GM21360 (cell line): ENCODE measurements at regions not wholly inside any gene's neighbourhood (a gene's known extent, or its start where the extent isn't known, plus 50 kb on each side); places are given as distances from the start of the nearest gene placed in this dataset.

Experiments
- ATAC-seq: cut with Tn5 transposase; IDR thresholded peaks from one replicate; pipeline ENCODE4 v1.9.1; 2021; ENCODE audit warnings: mild to moderate bottlenecking, moderate library complexity; ENCODE audit not compliant: unreplicated experiment

DNA sequence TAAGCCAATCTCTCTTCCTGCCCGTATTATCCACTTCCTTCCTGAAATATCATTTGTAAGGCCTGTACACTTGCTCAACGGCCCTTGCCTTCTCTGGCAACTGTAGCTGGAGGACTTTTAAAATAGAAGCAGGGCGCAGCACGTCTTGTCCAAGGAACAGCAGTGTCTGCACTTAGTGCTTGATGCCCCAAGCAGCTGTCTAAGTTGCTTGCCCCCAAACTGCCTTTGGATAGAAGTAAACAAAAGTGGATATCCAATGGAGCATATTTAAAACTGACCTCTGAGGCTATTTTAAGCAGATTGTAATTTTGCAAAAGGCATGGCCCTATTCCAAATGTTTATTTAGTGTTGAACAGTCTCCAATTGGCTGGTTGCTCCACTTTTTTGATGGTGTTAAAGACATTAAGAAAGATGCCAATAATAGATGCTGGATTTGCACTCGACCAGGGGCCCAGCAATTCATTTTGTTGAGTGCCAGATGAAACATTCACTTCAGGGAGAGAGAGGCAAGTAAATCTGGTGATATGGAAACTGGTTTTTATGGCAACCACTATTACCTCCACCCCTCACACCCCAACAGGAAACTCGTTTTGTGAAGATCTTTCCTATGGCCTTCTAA lies 526.8 kb upstream of the TBL1XR1 start:
- ATAC-seq = no peak

DNA sequence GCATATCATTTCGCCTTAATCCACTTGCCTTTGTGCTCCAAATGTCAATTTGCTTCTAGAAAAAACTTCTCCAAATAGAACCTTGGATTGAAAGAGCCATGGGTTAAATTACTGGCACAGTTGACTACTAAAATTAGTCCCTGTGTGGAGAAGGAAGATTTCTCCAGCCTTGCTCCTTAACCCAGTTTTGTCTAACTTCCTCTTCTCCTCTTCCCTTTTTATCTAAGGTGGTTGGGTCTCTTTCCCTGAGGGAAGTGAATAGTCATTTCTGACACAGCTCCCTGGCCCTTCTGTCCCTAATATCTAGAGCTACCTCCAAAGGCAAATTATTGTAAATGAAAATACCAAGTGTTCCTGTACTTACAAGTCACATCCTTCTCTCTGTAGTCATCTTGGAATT lies 527.9 kb upstream of the TBL1XR1 start:
- ATAC-seq = no peak

DNA sequence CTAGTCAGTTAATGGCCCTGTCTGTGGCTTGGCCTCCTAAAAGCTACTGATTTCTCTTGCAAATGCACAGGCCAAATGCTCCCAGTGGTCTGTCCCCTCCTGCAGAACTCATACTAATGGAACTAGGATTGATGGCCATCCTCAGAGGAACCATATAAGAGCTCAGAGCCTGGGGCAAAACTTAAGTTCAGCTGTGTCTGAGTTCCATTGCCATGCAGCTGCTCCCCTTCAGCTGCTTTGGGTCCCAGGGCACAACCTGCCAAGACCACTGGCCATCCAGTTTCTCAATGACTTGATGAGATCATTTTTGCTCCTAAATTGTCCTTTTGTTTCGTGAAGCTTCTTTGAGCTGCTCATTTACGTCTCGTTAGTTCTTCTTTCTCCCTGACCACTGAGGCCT lies 529.5 kb upstream of the TBL1XR1 start:
- ATAC-seq = no peak

DNA sequence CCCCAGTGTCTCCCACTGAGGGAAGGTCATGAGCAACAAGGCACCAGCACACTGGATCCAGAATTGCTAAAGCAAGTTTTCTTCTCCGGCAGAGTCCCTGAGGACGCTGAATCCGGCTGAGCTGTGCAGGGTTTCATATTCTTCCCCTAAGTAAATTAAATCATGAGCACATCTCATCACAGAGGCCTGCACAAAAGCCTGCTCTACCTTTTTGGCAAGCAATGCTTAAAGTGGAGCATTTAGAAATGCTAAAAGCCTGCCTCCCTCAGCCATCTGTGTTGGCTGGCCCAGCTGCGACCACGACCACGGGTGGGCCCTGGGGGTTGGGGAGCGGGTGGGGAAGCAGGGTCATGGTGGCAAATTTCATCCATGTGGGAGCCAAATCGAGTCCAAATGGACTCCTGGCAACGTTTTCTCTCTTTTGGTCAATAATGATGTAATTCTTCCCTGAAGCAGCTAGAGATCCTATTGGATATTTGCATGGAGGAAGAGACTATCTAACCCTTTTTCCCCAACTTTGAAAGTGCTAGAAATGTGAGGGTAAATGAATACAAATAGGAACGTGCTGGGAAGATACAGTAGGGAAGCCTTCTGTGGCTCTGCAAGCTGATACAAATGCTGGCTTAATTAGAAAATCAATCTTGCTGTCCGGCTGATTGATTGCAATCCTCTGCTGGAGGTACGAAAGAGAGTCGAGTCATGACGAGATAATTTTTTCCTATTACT lies 532.8 kb upstream of the TBL1XR1 start:
- no peak for ATAC-seq

DNA sequence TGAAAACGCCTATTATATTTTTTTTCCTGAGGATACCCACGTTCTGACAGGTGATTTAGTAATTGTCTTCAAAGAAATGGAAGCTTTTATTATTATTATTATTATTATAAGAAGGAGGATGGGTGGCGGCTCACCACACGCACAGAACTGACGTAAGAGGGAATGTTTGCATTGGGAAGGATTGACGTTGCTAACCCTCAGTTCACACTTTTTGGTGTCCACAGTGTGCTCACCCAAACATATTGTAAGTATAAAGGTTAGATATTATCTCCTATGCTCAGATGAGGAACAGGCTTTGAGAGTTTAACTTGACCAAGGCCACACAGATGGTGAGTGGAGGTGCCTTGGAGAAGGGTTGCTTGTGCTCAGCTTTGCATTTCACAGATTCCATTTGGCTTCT lies 533.5 kb upstream of the TBL1XR1 start:
- no peak for ATAC-seq

DNA sequence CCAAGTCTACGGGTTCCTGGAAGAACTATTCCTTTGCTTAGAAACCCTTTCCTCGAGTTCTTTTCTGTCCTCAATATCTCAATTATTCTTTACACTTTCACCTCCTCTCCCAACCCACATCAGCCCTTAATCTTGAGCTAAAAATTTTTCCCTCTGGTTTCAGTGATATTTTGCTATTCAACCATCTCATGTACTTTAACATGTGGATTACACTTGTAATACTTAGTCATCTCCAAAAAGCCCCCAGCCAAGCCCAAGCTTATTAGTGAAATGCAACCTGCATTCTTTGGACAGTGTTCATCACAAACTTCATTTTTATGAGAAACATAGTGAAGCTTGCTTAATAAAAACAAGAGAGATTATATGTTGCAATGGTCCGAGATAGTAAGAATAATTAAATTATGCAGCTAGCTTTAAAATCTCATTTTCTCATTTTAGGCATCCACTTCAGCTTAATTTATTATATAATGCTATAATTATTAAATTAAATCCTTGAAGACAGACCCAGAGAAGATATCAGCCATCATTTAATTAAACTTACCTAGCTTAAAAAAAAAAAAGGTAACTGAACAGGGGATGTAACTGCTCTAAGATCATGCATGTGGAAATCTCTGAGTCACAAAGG lies 534.5 kb upstream of the TBL1XR1 start:
- ATAC-seq = no peak

DNA sequence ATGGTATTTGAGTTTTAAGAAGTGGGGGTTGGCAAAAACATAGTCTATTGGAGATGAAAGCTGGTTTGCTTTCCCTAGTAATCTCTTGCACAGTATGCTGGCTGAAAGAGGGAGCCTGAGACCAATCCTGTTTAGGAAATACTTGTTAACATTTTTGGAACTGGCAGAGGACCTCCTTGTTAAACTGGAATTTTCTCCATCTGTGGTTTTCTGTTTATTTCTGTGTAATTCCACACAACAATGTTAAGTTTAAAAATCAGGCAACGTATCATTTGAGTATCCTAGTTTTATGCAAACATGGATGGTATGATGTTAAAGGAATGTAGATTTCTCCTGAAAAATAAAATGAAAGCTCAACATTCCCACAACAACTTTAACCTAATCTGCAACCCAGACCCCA lies 536.0 kb upstream of the TBL1XR1 start:
- no peak for ATAC-seq

DNA sequence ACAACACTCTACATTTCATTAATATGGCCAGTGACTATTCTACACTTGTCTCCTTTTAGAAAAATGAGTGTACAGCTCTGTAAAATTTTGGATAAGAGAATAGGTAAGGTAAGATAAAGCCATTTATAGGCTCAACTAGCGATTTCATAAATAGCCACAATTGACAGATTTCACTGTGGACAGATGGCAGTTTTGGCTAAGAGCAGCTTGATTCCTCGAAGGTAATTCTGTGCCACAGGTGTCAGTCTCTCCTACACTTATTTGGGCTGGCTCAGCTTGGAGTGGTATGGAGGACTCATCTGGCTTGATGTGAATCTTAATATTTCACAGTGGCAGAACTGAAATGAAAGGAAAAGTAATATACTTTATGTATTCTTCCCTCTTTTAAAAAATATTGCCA lies 536.7 kb upstream of the TBL1XR1 start:
- no peak for ATAC-seq

DNA sequence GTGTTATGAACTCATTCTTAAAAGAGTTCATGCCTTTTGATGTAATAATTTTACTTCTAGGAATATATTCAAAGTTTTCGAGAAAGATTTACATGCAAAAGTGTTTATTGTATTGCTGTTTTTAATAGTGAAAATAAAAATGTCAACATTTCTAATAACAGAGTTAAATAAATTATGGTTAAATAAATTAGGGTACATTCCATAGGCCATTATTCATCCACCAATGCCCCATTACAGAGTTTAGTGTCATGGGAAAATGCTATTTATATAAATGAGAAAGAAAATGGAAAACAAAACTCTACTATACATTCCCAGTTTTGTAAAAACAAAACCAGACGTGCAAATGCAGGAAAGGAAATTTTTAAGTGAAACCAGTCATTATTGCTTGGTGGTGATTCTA lies 538.1 kb upstream of the TBL1XR1 start:
- no peak for ATAC-seq

DNA sequence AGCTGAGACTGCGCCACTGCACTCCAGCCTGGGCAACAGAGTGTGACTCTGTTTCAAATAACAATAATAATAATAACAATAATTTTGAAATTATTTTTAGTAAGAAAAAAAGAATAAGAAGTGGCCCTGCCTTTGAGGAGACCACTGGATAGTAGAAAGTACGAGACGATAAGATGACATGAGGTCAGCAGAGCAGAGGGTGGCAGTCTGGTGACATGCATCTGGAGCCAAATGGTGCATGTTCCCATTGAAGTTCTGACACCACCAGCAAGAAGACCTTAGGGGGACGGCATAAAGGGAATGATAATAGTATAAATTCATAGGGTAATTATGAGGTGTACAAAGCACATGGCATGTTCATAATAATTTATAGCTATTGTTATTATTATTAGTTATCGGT lies 542.2 kb upstream of the TBL1XR1 start:
- ATAC-seq = no peak

DNA sequence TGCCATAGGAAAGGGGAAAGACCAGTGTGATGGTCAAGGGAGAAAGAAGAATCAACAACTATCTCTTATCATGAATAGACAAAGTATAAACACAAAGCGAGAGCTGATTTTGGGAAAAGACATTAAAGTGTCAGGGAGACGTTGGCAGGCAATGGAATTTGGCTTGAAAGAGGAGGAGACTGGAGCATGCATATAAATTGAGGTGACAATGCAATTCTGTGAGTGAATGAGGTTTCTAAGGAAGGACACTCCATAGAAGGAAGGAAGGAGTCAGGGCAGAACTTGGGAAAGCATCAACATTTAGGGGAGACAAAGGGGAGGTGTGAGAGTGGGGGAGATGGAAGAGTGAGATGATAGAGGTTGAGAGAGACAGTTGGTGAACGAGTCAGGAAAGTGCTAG lies 543.0 kb upstream of the TBL1XR1 start:
- no peak for ATAC-seq

DNA sequence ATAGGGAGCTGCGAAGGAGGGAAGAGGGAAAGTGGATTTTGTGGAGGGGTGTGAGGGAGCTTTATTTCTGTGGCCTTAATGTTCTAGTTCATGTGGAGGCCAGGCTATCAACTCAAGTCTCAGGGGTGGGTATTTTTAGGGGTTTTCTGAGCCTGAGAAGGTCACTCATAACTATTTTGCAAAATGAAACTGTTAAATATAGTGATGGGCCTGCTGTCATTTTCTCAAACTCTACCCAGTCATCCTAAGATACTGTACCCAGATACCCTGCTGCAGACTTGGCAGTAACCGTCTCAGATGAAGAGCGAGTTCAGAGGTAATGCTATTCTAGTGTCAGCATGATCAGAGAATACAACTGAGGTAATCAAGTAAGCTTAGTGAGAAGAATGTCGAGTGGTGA lies 545.0 kb upstream of the TBL1XR1 start:
- ATAC-seq = peak; percentile 70

DNA sequence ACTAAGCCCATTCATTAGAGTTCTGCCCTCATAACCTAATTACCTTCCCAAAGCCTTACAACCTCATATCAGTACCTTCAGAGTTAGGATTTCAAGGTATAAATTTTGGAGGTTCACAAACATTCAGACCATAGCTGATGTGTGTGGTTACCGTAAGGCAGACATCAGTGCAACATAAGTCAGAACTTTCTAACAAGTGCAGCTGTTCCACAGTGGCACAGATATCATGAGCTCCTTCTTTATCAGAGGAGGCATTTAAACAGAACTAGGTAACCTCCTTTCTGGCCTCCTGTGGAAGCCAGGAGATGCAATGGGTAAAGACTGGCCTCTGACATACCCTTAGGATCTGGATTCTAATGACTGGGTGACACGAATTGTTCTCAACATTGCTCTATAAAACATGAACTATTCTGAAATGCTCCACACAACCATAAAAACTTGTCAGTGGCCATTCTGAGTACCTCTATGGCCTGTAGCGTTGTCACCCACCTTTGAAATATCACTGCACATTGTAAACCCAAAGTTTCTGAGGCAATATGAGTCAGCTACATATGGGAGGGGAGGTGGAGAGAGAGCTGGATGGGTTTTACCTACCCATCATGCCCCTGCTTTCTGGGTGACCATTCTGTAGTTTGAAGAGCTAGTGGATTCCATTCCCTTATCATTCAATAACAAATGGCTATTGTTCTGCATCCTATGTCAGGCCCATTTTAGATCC lies 546.0 kb upstream of the TBL1XR1 start:
- no peak for ATAC-seq

DNA sequence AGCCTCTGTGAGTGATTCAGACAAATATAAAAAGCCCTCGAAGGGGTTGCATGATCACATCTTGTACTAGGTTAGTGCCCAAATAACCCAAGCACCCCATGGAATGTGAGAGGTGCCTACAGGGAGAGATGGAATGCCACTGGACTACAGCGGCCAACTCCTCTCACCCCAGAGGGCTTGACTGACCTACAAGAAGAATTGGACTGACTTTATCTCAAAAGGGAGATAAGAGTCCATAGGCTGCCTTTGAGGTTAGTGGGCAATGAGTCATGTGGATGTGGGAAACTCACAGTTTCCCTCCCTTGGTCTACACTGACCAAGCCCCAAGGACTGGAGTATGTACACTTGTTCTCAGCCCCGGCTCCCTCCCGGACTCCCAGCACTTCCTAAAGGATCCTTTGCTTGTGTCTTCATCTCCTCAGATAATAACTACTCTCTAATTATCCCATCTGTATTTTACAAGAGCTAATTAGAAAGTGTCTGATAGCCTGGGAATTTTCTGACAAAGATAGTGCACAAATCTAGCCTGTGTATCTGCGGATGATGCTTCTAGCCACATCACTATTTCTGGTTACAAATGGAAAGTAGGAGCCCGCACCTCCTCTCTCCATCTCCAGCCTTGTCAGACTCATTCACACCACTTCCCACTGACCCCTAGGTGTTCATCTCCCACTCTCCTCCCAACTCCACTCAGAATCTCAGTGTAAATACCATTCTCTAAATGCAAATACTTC lies 547.8 kb upstream of the TBL1XR1 start:
- no peak for ATAC-seq

DNA sequence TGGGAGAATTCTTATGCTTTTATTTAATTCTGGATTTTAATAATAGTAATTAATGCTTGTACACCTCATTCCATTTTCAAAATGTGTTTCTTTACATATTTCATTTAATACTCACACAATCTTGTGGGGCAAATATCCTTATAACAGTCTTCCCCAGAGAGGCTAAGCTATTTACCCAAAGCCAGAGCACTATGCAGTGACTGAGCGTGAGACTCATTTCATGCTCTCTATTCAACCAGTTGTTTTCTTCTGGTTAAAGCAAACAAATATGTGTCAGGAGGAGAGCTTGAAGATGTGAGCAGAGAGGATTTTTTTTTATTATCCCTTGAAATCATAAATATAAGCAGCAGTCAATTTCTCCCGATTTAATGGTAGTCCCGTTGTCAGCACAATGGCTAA lies 548.3 kb upstream of the TBL1XR1 start:
- no peak for ATAC-seq

DNA sequence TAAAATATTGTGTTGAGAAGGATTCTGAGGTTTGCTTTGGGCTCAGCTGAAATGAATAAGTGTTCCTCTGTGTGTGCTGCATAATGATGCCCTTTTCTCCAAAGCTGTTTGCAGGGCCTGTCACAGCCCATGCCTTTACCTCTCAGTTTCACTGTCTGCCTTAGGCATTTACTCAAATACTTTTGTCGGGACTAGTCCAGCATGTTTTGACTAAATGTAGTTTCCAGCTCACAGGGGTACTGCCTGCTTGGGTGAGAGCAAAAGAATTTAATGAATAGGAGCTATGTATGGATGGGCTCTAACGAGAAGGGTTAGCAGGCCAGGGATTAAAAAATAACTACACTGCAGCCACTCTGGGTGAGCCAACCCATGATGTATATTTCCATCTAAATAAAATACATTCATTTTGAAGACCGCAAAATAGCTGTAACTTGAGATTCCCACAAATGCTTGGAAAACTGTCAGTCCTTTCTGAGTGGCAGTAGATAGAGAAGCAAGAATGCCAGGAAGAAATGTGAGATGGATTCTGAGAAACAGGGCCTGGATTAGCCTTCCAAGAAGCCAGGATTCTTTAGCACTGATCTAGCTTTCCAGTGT lies 549.2 kb upstream of the TBL1XR1 start:
- ATAC-seq = no peak

DNA sequence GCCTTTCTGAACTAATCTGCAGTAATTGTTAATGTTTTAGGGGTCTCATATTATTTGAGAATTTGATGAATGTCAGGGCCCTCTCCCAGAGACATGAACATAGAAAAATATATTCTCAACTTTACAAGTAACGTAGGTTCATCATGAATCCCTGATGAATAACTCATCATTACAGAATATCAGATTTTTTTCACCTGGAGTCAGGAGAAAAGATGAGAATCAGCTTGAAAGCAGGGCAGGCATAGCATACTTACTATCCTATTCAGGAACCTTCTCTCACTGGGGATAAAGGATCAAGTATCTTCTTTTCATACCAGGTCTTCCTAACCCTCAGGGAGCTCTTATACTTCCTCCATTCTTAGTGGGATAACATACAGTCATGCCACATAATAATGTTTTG lies 552.6 kb upstream of the TBL1XR1 start:
- ATAC-seq = no peak

DNA sequence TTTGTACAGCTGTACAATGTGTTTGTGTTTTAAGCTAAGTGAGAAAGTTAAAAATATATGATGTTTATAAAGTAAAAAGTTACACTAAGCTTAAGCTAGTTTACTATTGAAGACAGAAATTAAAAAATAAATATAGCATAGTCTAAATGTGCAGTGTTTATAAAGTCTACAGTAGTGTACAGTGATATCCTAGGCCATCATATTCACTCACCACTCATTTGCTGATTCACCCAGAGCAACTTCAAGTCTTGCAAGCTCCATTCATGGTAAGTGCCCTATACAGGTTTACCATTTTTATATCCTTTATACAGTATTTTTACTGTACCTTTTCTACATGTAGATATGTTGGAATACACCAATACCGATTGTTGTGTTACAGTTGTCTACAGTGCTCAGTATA lies 553.2 kb upstream of the TBL1XR1 start:
- no peak for ATAC-seq

DNA sequence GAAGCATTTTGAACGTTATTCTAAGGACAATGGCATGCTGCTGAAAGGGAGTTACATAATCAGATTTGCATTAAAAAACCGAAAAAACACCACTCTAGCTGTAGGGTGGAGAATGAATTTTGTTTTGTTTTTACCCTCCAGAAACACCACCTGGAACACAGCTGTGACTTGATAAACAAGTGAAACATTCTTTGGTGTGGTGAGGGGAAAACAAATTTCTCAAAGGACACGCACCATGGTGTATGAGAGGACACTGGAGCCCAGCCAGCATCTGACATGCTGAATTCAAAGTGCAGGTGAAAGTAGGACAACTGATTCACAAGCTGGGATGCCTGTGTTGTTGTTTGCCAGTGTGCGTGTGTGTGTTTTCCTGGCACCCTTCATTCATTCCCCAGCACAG lies 554.5 kb upstream of the TBL1XR1 start:
- ATAC-seq = no peak

DNA sequence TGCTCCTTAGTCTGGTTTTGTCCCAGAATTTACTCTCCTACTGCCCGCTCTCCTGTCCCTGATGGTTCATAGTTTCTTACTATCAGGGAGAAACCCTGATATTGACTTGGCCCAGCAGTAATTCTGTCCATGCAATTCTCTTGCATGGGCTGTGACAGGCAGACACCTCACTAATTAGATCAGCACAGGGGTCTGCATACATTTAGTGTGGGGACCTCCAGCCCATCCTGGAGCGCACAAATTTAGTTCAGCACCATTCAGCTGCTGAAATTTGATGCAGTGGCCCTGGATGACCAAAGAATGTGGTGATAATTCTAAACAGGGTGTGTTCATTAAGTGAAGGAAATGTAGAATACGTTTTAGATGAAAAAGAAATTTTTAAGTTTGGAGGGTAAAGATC lies 555.5 kb upstream of the TBL1XR1 start:
- ATAC-seq = no peak
